GM23338 (cell line): ENCODE measurements at regions not wholly inside any gene's neighbourhood (a gene's known extent, or its start where the extent isn't known, plus 50 kb on each side); places are given as distances from the start of the nearest gene placed in this dataset.

Source experiments
- ATAC-seq: fragments of 200-7000 bp; cut with Tn5 transposase; 3 replicates; pipeline ENCODE4 v1.9.1; 2020
- DNase-seq: peaks from one replicate; pipeline ENCODE4 v3.0.0-alpha.2; 2015; ENCODE audit warnings: low spot score
- H2AFZ ChIP-seq: fragments of 200-600 bp; sonication (generic); 2 replicates; pipeline ENCODE4 v1.8.0; 2016; ENCODE audit warnings: antibody characterized with exemption, mild to moderate bottlenecking, moderate library complexity
- H3F3A ChIP-seq: fragments of 200-600 bp; sonication (generic); replicated peaks from 2 replicates; pipeline ENCODE4 v1.8.0; 2017; ENCODE audit warnings: antibody characterized with exemption, mixed run types, low read depth
- H3K27ac ChIP-seq: fragments of 200-600 bp; sonication (generic); 2 replicates; pipeline ENCODE4 v1.6.1; 2016; ENCODE audit warnings: low read depth
- H3K27me3 ChIP-seq: fragments of 200-600 bp; sonication (generic); 2 replicates; pipeline ENCODE4 v1.8.0; 2016; ENCODE audit warnings: mild to moderate bottlenecking, mixed run types, moderate library complexity; ENCODE audit not compliant: insufficient read depth
- H3K36me3 ChIP-seq: fragments of 200-600 bp; sonication (generic); 2 replicates; pipeline ENCODE4 v1.8.0; 2016; ENCODE audit warnings: mild to moderate bottlenecking; ENCODE audit not compliant: insufficient read depth
- H3K4me1 ChIP-seq: fragments of 200-600 bp; sonication (generic); 2 replicates; pipeline ENCODE4 v1.8.0; 2016; ENCODE audit warnings: mild to moderate bottlenecking, moderate library complexity; ENCODE audit not compliant: insufficient read depth
- H3K4me2 ChIP-seq: fragments of 200-600 bp; sonication (generic); 2 replicates; pipeline ENCODE4 v1.7.1; 2017; ENCODE audit warnings: mixed run types
- H3K4me3 ChIP-seq: fragments of 200-600 bp; sonication (generic); 2 replicates; pipeline ENCODE4 v1.6.1; 2016; ENCODE audit warnings: mixed run types
- H3K79me2 ChIP-seq: fragments of 200-600 bp; sonication (generic); replicated peaks from 2 replicates; pipeline ENCODE4 v1.8.0; 2017; ENCODE audit warnings: mild to moderate bottlenecking; ENCODE audit not compliant: insufficient read depth
- H3K9me2 ChIP-seq: fragments of 200-600 bp; sonication (generic); 2 replicates; pipeline ENCODE4 v1.8.0; 2017; ENCODE audit not compliant: insufficient read depth
- H4K20me1 ChIP-seq: fragments of 200-600 bp; sonication (generic); replicated peaks from 2 replicates; pipeline ENCODE4 v1.8.0; 2017; ENCODE audit warnings: mild to moderate bottlenecking; ENCODE audit not compliant: insufficient read depth
- H3K27ac Mint-ChIP-seq: 2 replicates; pipeline ENCODE4 v1.8.0; 2020; ENCODE audit warnings: inconsistent platforms, mild to moderate bottlenecking, moderate library complexity, mixed read lengths
- H3K27me3 Mint-ChIP-seq: 3 replicates; pipeline ENCODE4 v1.8.0; 2022; ENCODE audit warnings: low read depth, mild to moderate bottlenecking, moderate library complexity, mixed read lengths, inconsistent platforms; ENCODE audit not compliant: insufficient read depth, poor library complexity
- H3K36me3 Mint-ChIP-seq: 3 replicates; pipeline ENCODE4 v1.8.0; 2021; ENCODE audit warnings: low read depth, mild to moderate bottlenecking, inconsistent platforms, moderate library complexity, mixed read lengths
- H3K4me1 Mint-ChIP-seq: 3 replicates; pipeline ENCODE4 v1.8.0; 2020; ENCODE audit warnings: mild to moderate bottlenecking, inconsistent platforms, mixed read lengths
- H3K4me3 Mint-ChIP-seq: 3 replicates; pipeline ENCODE4 v1.8.0; 2021; ENCODE audit warnings: moderate library complexity, mild to moderate bottlenecking, inconsistent platforms, mixed read lengths
- H3K9me3 Mint-ChIP-seq: 3 replicates; pipeline ENCODE4 v1.8.0; 2020; ENCODE audit warnings: moderate library complexity, mild to moderate bottlenecking, inconsistent platforms, mixed read lengths
- CREB1 ChIP-seq: fragments of 250-450 bp; sonication (Bioruptor Pico); IDR thresholded peaks from 2 replicates; pipeline ENCODE4 v1.5.0; 2020; ENCODE audit warnings: low read depth, mild to moderate bottlenecking, moderate library complexity
- EZH2 ChIP-seq: fragments of 200-600 bp; sonication (generic); IDR thresholded peaks from one replicate; pipeline ENCODE4 v1.8.0; 2017; ENCODE audit warnings: antibody characterized with exemption, mild to moderate bottlenecking, low read depth; ENCODE audit not compliant: unreplicated experiment
- EZH2phosphoT487 ChIP-seq: fragments of 200-600 bp; sonication (generic); IDR thresholded peaks from one replicate; pipeline ENCODE4 v1.8.1; 2018; ENCODE audit warnings: antibody characterized with exemption; ENCODE audit not compliant: unreplicated experiment
- POLR2AphosphoS5 ChIP-seq: IDR thresholded peaks from 2 replicates; pipeline ENCODE4 v1.6.1; 2016; ENCODE audit warnings: antibody characterized with exemption, low read depth
- REST ChIP-seq: IDR thresholded peaks from one replicate; pipeline ENCODE4 v1.6.1; 2018; ENCODE audit warnings: antibody characterized with exemption; ENCODE audit not compliant: unreplicated experiment
- ZNF114 ChIP-seq: fragments of 250-450 bp; sonication (Bioruptor Pico); IDR thresholded peaks from 2 replicates; pipeline ENCODE4 v1.5.0; 2020; ENCODE audit warnings: mild to moderate bottlenecking, moderate library complexity
- ZNF462 ChIP-seq: fragments of 250-450 bp; sonication (Bioruptor Pico); IDR thresholded peaks from 2 replicates; pipeline ENCODE4 v1.5.0; 2020; ENCODE audit warnings: mild to moderate bottlenecking, moderate library complexity

- TF ChIP-seq ZNF462: no peak
These were observed 95.8 kb downstream of the BANF2 start (continued) for GRCh38 chr20:17795501-17796071.

- peaks cover 3% of the 10 kb centered on the region; the same call in 1 of the 3 replicates for H3K4me1 Mint-ChIP-seq
- no peak overlapping the region for H3K4me3 Mint-ChIP-seq
- TF ChIP-seq ZNF114 (CRISPR knock-in tag): no peak
- TF ChIP-seq POLR2AphosphoS5: no peak
- no peak for TF ChIP-seq EZH2phosphoT487
- no peak for TF ChIP-seq EZH2
- TF ChIP-seq REST: no peak
- TF ChIP-seq CREB1 (CRISPR knock-in tag): no peak
These were observed 95.2 kb downstream of the BANF2 start for GRCh38 chr20:17795003-17795402.

More at GRCh38 chr20:17795003-17795402, 95.2 kb downstream of the BANF2 start:
- Histone ChIP-seq H3K79me2 (no peaks in the 10 kb centered on the region), H3K36me3 (no peaks in the 10 kb centered on the region), H3K9me2 (no peaks in the 10 kb centered on the region), H3K4me1 (no peaks in the 10 kb centered on the region), H3K27me3 (no peaks in the 10 kb centered on the region), H2AFZ (no peak overlapping the region), H3K4me3 (no peak overlapping the region), H3K27ac (no peak overlapping the region), H4K20me1 (no peaks in the 10 kb centered on the region), H3F3A (no peaks in the 10 kb centered on the region), H3K4me2 (no peak overlapping the region)
- Mint-ChIP-seq H3K9me3 (peaks cover 12% of the 10 kb centered on the region; the same call in 1 of the 3 replicates), H3K36me3 (no peaks in the 10 kb centered on the region), H3K27me3 (peaks cover 15% of the 10 kb centered on the region), H3K27ac (no peak overlapping the region)
- no peak for DNase-seq
- ATAC-seq: no peak
